Uterus (tissue), 2 donors: ENCODE measurements at regions not wholly inside any gene's neighbourhood (a gene's known extent, or its start where the extent isn't known, plus 50 kb on each side); places are given as distances from the start of the nearest gene placed in this dataset.

Source experiments
- POLR2A ChIP-seq, 2 donors: fragments of 450-650 bp; IDR thresholded peaks; one replicate each; pipeline ENCODE4 v1.6.1; 2016; ENCODE audit warnings: antibody characterized with exemption in 2 of 2, mild to moderate bottlenecking in 1 of 2, moderate library complexity in 1 of 2
- TF ChIP-seq, protein P1 (sequence below), 4 experiments: fragments of 200-600 bp in 2 of 4; fragments of 450-650 bp in 2 of 4; sonication (generic) in 2 of 4; IDR thresholded peaks; one replicate each; pipeline ENCODE4 v1.5.1; 2016 to 2019; ENCODE audit warnings: antibody characterized with exemption in 4 of 4, mild to moderate bottlenecking in 2 of 4, moderate library complexity in 1 of 4

GRCh38 chr14:82354126-82354525 lies 820.5 kb upstream of the SEL1L start:
- TF ChIP-seq, protein P1, sequence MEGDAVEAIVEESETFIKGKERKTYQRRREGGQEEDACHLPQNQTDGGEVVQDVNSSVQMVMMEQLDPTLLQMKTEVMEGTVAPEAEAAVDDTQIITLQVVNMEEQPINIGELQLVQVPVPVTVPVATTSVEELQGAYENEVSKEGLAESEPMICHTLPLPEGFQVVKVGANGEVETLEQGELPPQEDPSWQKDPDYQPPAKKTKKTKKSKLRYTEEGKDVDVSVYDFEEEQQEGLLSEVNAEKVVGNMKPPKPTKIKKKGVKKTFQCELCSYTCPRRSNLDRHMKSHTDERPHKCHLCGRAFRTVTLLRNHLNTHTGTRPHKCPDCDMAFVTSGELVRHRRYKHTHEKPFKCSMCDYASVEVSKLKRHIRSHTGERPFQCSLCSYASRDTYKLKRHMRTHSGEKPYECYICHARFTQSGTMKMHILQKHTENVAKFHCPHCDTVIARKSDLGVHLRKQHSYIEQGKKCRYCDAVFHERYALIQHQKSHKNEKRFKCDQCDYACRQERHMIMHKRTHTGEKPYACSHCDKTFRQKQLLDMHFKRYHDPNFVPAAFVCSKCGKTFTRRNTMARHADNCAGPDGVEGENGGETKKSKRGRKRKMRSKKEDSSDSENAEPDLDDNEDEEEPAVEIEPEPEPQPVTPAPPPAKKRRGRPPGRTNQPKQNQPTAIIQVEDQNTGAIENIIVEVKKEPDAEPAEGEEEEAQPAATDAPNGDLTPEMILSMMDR (IDR thresholded peaks at IDR 0.05), result no peak
- no peak for TF ChIP-seq POLR2A (IDR thresholded peaks at IDR 0.05)
